CD4-positive, alpha-beta T cell treated with Interferon gamma for 1 hour (primary cell): ENCODE measurements at regions not wholly inside any gene's neighbourhood (a gene's known extent, or its start where the extent isn't known, plus 50 kb on each side); places are given as distances from the start of the nearest gene placed in this dataset.

Experiments
- DNase-seq: peaks from one replicate; pipeline ENCODE4 v3.0.0-alpha.2; 2020

GRCh38 chr10:110376021-110376766, 71.5 kb upstream of the SMNDC1 start:
- no peak for DNase-seq

DNA sequence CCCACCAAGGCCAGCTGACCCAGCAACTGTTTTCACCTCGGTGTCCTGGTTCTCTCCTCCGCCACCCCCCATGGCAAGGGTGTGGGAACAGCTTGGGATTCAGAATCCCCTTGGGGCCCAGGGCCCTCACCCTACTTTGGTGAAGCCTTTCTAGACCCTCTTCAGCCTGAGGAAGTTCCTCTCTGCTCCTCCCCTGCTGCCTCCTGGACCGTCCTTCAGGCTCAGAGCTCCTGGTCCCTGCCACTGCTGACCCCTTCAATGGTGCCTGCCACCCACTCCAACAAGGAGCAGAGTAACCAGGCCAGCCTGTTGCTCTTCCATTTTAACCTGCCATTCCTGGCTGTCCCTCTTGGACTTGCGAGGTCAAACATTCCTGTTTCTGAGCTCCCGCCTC, 72.0 kb upstream of the SMNDC1 start:
- DNase-seq: no peak

GRCh38 chr10:110378006-110378405, 73.3 kb upstream of the SMNDC1 start:
- no peak for DNase-seq

DNA sequence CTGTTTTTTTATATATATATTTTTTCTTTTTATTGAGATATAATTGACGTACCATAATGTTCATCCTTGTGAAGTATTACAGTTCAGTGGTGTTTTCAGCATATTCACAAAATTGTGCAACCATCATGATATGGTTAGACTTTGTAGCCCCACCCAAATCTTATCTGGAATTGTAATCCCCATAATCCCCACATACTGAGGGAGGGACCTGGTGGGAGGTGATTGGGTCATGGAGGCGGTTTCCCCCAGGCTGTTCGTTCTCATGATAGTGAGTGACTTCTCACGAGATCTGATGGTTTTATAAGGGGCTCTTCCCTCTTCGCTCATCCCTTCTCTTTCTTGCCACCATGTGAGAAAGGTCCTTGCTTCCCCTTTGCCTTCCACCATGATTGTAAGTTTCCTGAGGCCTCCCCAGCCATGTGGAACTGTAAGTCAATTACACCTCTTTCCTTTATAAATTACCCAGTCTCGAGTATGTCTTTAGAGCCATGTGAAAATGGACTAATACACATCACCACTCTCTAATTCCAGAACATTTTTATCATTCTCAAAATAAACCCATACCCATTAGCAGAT, 73.9 kb upstream of the SMNDC1 start:
- no peak for DNase-seq

GRCh38 chr10:110379831-110380230, 75.1 kb upstream of the SMNDC1 start:
- no peak for DNase-seq

DNA sequence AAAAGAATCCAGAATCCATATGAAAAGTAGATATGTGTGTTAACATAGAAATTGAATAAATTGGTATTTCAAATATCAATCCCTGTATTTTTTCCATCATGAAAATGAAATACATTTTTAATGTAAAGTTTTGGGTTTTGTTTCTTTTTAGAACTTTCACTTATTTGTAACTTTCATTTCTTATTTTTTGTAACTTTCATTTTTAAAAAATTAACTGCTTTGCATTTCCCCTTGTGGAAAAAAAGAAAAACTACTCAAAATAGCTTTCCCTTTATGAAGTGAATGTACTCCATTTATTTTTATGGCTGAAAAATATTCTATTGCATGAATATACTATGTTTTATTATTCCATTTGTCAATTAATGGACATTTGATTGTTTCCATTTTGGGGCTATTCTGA, 75.6 kb upstream of the SMNDC1 start:
- no peak for DNase-seq

DNA sequence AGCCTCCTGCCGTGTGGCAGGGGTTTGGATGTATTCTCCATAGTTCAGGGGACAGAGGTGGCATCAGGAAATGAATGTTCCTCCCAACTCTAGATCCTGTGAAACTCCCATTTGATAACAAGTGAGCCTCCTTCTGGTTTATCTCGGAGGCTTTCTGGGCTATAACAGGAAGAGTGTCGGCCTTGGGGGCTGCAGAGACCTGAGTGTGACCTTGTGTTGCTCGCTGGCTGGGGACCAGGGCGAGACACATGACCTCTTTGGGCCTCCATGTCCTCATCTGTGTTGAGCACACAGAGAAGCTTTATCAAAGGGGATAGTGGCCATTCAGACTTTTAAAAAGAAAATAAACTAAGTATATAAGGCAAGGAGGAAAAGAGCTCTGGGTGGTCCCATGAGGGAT, 78.0 kb upstream of the SMNDC1 start:
- DNase-seq: no peak

DNA sequence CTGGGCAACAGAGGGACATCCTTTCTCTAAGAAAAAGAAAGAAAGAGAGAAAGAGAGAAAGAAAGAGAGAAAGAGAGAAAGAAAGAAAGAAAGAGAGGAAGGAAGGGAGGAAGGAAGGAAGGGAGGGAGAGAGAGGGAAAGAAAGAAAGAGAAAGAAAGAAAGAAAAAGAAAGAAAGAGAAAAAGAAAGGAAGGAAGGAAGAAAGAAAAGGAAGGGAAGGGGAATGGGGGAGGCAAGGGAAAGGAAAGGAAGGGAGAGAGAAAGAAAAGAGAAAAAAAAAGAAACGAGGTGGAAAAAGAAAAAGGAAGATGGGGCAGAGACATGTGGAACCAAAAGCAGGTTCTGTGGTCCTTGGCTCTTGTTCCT, 82.9 kb upstream of the SMNDC1 start:
- no peak for DNase-seq

DNA sequence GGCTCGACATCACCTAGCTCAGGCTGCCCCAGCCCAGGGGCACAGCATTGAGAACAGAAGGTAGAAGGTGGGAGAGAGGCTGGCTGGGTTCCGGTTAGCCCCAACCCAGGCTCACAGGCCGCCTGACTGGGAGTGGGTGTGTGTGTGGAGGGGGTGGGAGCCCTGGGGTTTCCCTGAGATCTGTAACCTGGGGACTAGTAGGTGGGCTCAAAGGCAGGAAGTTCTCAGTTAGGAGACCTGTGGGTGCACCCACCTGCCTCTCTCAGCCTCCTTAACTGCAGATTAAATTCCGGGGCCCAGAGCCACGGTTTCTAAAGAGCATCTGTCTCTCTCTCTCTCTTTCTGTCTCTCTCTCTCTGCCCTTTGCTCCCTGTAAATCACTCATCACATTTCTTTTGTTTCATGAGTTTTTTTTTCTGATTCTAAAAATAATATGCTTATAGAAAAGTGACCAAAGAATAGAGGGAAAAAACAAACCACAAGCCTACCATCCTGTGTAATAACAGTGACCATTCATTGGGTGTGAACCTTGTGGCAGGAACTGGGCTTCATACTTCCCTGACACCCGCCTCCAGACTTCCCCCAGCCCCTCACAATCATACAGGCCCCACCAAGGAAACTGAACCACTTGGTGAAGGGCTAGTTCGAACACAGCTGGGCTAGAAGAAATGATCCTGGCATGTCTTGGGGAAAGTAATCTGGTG, 83.4 kb upstream of the SMNDC1 start:
- DNase-seq: no peak

DNA sequence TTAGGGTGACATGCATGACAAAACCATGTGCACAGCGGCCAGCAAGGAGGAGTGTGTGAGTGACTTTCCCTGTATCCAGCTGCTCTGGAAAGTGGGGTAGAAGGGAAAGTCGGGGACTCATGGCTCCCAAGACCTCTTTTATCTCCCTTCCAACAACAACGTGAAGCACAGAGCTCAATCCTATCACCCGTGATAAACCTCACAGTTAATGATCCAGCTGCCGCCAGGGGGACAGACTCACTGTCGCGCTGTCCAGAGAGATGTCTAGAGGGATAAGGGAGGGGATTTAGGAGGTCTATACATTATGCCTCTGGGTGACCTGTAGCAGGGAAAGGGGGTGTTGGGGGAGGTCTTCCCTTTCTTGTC, 84.0 kb upstream of the SMNDC1 start:
- no peak for DNase-seq

GRCh38 chr10:110389255-110389654, 84.5 kb upstream of the SMNDC1 start:
- no peak for DNase-seq

DNA sequence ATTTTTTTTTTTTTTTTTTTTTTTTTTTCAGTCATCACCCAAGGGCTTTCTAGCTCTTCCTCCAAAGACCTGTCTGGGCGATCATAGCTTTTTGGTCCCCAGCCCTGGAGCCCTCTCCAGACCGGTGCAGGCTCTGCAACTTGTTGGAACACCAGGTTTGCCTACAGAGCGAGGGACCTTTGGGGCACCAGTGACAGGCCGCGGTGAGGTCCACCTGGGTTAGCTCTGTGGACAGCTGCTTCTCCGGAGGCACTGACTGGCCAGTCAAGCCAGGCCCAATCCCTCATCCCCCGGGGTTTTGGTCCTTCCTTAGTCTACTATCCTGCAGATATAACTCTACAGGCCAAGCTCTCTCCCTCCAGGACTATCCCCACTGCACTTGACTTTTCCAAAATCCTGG, 86.8 kb upstream of the SMNDC1 start:
- DNase-seq: no peak

DNA sequence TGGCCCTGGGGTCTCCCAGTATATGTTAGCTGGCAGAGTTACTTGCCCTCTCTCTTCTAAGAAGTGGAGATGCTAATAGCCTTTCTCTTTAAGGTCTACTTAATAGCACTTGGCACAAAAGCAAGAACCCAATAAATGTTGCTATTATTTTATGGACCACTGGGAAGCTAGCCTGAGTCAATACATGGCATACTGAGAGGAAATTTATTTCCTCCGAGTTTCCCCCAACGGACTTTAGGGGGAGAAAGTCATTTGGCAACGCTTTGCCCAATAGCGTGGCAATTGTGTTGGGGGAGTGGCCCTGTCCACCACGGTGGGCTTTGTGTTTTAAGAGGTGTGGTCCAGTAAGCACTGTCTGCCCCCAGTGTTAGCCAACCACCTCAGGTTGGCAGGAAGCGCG, 87.4 kb upstream of the SMNDC1 start:
- no peak for DNase-seq

DNA sequence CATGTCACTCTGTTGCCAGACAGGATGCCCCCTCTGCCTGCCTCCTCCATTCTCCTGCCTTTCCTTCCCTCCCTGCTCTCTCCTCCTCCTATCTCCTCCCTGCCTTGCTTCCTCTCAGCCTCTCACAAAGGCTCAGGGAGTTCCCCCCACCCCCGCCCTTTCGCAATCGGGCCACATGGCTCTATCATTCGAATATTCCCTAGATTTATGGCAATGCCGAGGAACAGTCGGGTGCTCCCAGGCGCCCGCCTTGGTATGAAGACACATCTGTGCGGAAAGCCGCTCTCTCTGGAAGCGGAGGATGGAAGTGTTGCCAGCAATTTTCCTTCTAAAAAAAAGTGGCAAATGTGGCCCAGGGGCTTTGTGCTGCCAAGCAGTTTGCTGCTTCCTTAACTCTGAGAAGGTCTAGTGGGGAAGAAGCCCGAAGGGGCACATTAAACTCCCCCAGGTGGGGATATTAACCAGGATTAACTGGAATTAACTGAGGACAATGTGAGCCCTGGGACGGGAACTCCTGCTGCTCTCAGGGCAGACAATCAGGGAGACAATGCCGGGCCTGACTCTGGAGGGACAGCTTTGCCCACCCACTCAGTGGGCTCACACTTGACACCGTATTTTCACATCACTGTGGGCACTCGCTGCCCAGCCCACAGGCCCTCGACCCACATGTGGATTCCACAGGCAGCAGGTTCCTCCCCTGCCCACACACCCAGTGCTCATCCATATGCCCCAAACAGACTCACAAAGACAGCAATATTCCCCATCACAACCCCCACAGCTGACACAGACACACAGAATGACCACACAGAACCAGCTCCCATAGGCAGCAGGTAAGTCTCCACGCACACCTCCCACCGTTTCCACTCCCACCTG, 88.4 kb upstream of the SMNDC1 start:
- no peak for DNase-seq

DNA sequence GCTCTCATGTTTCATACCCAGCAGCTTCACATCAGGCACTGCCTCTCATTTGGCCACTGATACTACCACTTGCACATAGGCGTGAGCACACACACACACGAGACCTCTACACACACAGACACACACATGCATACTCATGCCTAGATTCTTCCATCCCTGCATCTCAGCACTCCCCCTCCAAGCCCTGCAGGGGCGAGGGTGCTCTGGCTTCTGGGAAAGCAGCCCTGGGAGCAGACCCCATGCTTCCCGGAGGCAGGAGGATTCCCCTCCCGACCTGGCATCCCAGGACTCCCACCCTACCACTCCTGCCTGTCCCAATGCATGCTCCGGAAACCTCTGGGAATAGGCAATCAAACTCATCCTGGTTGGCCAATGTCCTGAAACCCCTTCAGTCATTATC, 89.1 kb upstream of the SMNDC1 start:
- no peak for DNase-seq

DNA sequence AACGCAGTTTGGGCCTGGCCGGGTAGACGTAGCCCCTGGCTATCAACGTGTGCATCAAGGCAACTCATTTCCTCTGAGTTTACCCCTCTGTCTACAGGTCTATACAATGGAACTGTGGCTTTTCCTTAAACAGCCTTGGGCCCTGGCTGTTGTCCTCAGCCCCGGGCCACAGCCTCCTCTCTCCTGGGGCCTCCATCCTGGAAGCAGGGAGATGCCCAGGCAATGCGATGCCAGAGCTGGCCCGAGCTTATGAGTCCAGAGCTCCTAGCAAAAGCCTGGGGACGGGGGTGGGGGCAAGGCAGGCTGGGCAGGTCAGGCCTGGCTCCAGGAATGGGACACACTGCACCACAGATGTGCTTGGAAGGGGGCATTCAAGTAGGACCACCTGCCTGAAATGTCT, 89.6 kb upstream of the SMNDC1 start:
- DNase-seq: no peak

- DNase-seq: no peak
Measured at GRCh38 chr10:110394898-110395297, 90.2 kb upstream of the SMNDC1 start.

DNA sequence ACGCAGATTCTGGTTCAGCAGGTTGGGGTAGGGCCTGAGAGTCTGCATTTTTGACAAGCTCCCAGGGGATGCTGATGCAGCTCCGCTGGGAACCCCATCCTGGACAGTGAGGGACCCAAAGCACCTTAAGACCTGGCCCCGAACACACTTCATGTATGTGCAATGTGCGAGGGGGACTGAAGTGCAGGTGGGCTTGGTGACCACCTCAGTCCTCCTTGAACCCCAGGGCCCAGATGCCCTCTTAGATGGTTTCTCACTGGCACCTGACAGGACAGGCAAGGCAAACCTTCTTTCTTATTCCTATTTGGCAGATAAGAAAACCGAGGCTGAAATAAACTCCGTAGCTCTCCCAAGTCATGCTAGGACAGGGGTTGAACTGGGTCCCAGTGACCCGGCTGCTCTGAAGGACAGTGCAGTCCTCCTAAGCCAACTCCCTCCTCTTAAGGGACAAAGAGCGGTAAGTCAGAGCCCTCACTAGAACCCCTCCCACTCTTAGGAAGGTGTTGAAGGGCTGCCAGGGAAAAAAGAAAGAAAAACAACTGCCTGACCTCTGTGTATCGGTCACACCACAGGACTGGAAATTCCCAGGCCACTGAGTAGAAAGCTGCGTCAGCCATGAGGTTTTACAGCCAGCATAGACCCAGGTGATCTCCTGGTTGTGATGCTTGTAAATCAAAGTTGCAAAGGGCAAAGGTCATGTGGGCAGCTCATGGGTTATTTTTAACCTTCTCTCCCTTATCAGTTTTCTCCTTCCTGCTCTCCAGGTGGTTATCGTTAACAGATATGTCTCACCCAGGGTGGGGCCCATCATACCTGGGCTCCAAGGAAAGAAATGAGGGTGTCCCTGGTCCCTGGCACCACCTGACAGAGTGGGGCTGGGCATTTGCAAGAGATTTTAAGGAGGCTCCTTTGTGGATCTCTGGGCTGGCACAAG, 90.9 kb upstream of the SMNDC1 start:
- DNase-seq: no peak

DNA sequence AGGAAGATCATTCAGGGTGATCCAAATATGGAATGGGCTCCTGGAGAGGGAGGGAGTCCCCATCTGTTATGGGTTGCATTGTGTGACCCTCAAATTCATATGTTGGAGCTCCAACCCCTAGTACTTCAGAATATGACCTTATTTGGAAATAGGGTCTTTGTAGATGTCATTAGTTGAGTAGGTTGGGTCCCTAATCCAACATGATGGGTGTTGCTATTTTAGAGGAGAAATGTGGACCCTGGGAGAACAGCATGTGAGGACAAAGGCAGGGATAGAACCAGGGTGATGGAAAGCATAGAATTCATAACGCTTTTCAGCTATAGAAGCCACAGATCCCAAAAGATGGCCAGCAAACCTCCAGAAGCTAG, 91.5 kb upstream of the SMNDC1 start:
- DNase-seq: no peak

DNA sequence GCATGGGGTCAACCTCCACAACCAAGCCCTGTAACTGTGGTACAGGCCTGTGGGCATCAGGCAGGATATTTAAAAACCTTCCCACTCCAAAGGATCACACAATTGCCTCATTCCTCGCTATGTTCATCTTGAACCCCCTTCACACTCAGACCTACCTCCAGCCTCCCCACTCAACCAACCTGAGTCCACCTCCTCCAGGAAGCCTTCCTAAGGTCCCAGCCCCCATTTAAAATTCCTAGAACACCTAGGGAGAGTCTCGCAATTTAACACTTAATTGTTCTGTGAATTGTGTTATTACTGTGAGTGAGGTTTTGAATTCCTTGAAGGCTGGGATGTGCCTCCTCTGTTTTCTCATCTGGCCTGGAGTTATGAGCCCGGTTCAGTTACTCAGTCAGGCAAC, 93.1 kb upstream of the SMNDC1 start:
- DNase-seq: no peak

DNA sequence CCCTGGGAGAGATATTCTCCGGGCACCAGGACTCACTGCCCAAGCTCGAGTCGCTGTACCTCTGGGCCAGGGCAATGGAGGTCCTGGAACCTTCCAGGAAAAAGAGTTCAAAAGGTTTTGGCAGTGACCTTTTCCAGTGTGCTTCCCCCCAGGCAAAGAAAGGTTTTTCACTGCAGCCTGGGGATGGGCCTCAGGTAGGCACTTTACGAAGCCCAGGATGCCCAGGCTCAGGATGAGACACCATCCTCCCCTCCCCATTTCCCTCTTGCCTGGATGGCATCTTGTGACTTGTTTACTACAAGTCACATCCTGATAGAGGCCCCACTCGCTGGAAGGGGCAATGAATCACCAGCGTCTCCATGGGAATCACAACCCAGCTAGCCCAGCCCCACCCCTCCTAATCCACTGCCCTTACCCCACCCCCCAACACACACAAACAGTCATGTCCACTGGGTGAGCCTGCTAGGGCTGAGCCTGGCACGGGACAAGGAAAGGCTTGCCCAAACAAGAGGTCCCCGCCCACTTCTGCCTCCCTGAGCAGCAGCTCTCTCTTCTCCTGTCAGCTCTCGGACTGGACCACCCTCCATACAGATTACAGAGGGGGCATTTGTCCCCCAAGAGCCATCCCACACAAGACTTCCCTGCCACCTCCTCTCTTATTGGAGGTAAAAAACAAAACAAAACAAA, 93.8 kb upstream of the SMNDC1 start:
- peak; percentile 43 for DNase-seq
